CD4-positive, alpha-beta T cell treated with Interleukin-4 for 4 hours (primary cell): ENCODE measurements at regions not wholly inside any gene's neighbourhood (a gene's known extent, or its start where the extent isn't known, plus 50 kb on each side); places are given as distances from the start of the nearest gene placed in this dataset.
"Not testable (repeated sequence)": the region's sequence is repeated elsewhere in the genome, so short reads cannot be mapped to it uniquely, and the experiment has no call there.

Experiments used
- DNase-seq: peaks from one replicate; pipeline ENCODE4 v3.0.0-alpha.2; 2020

GRCh38 chr4:112952313-112952700 is 97.1 kb upstream of the ANK2 start:
- DNase-seq = no peak

GRCh38 chr4:112953262-112953661 is 96.2 kb upstream of the ANK2 start:
- DNase-seq = no peak

- no peak for DNase-seq
These were observed 95.2 kb upstream of the ANK2 start for GRCh38 chr4:112954286-112954685.

- no peak for DNase-seq
These were observed 93.0 kb upstream of the ANK2 start for GRCh38 chr4:112956484-112956896.

- DNase-seq = not testable (repeated sequence)
These were observed 91.7 kb upstream of the ANK2 start for GRCh38 chr4:112957764-112958163.

- no peak for DNase-seq
These were observed 82.6 kb upstream of the ANK2 start for GRCh38 chr4:112966701-112967488.

GRCh38 chr4:112968451-112969159 is 80.8 kb upstream of the ANK2 start:
- no peak for DNase-seq

- DNase-seq = no peak
These were observed 78.5 kb upstream of the ANK2 start for GRCh38 chr4:112970903-112971302.

GRCh38 chr4:112973750-112974251 is 75.7 kb upstream of the ANK2 start:
- no peak for DNase-seq

- DNase-seq = no peak
These were observed 73.7 kb upstream of the ANK2 start for GRCh38 chr4:112975567-112976355.

- DNase-seq = no peak
These were observed 70.6 kb upstream of the ANK2 start for GRCh38 chr4:112978691-112979472.

- DNase-seq = no peak
These were observed 69.5 kb upstream of the ANK2 start for GRCh38 chr4:112979881-112980421.

GRCh38 chr4:112982680-112983079 is 66.8 kb upstream of the ANK2 start:
- DNase-seq = no peak

- DNase-seq = no peak
These were observed 54.6 kb upstream of the ANK2 start for GRCh38 chr4:112994732-112995464.
